ENCODE measurements at regions not wholly inside any gene's neighbourhood (a gene's known extent, or its start where the extent isn't known, plus 50 kb on each side); places are given as distances from the start of the nearest gene placed in this dataset.

- TF ChIP-seq, protein P1, sequence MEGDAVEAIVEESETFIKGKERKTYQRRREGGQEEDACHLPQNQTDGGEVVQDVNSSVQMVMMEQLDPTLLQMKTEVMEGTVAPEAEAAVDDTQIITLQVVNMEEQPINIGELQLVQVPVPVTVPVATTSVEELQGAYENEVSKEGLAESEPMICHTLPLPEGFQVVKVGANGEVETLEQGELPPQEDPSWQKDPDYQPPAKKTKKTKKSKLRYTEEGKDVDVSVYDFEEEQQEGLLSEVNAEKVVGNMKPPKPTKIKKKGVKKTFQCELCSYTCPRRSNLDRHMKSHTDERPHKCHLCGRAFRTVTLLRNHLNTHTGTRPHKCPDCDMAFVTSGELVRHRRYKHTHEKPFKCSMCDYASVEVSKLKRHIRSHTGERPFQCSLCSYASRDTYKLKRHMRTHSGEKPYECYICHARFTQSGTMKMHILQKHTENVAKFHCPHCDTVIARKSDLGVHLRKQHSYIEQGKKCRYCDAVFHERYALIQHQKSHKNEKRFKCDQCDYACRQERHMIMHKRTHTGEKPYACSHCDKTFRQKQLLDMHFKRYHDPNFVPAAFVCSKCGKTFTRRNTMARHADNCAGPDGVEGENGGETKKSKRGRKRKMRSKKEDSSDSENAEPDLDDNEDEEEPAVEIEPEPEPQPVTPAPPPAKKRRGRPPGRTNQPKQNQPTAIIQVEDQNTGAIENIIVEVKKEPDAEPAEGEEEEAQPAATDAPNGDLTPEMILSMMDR (conservative IDR thresholded peaks at IDR 0.05; ENCODE audit: low read length) = no peak
- no peak for TF ChIP-seq EZH2phosphoT487 (IDR thresholded peaks at IDR 0.05; ENCODE audit: borderline replicate concordance, low read depth, low read length)
Observed at GRCh38 chr20:59485576-59486454, 118.5 kb upstream of the PHACTR3 start.

Data from OCI-LY7 (cell line).